IPS-NIHi7 (cell line): ENCODE measurements at regions not wholly inside any gene's neighbourhood (a gene's known extent, or its start where the extent isn't known, plus 50 kb on each side); places are given as distances from the start of the nearest gene placed in this dataset.
"Not testable (repeated sequence)": the region's sequence is repeated elsewhere in the genome, so short reads cannot be mapped to it uniquely, and the experiment has no call there.

ENCODE experiments used
- DNase-seq: peaks from one replicate; pipeline ENCODE4 v3.0.0; 2012; ENCODE audit warnings: mixed read lengths; ENCODE audit errors: extremely low spot score

- no peak for DNase-seq
These were observed 328.6 kb upstream of the SYNCRIP start for GRCh38 chr6:85971238-85971637.

GRCh38 chr6:85966828-85967227 is 324.1 kb upstream of the SYNCRIP start:
- DNase-seq: no peak

GRCh38 chr6:85961746-85962145 is 319.1 kb upstream of the SYNCRIP start:
- DNase-seq: no peak

GRCh38 chr6:85961125-85961524 is 318.4 kb upstream of the SYNCRIP start:
- no peak for DNase-seq

- no peak for DNase-seq
These were observed 305.8 kb upstream of the SYNCRIP start for GRCh38 chr6:85948481-85948880.

GRCh38 chr6:85945459-85946185 is 302.9 kb upstream of the SYNCRIP start:
- DNase-seq: no peak

- DNase-seq: no peak
These were observed 302.1 kb upstream of the SYNCRIP start for GRCh38 chr6:85944776-85945175.

- no peak for DNase-seq
These were observed 300.2 kb upstream of the SYNCRIP start for GRCh38 chr6:85942844-85943243.

GRCh38 chr6:85936916-85937315 is 294.2 kb upstream of the SYNCRIP start:
- no peak for DNase-seq

GRCh38 chr6:85923013-85923430 is 280.3 kb upstream of the SYNCRIP start:
- peak; percentile 74 for DNase-seq

GRCh38 chr6:85920782-85921181 is 278.1 kb upstream of the SYNCRIP start:
- DNase-seq: no peak

GRCh38 chr6:85917522-85917921 is 274.8 kb upstream of the SYNCRIP start:
- no peak for DNase-seq

- no peak for DNase-seq
These were observed 270.3 kb upstream of the SYNCRIP start for GRCh38 chr6:85913001-85913400.

GRCh38 chr6:85912582-85912981 is 269.9 kb upstream of the SYNCRIP start:
- no peak for DNase-seq

GRCh38 chr6:85911067-85911466 is 268.4 kb upstream of the SYNCRIP start:
- DNase-seq: no peak

- DNase-seq: not testable (repeated sequence)
These were observed 265.4 kb upstream of the SYNCRIP start for GRCh38 chr6:85908120-85908519.

- DNase-seq: no peak
These were observed 249.7 kb upstream of the SYNCRIP start for GRCh38 chr6:85892346-85892745.

GRCh38 chr6:85887461-85887860 is 244.8 kb upstream of the SYNCRIP start:
- DNase-seq: no peak

GRCh38 chr6:85868685-85869084 is 226.0 kb upstream of the SYNCRIP start:
- no peak for DNase-seq

GRCh38 chr6:85867595-85867994 is 224.9 kb upstream of the SYNCRIP start:
- no peak for DNase-seq

- DNase-seq: no peak
These were observed 224.2 kb upstream of the SYNCRIP start for GRCh38 chr6:85866758-85867401.

GRCh38 chr6:85866370-85866730 is 223.7 kb upstream of the SYNCRIP start:
- DNase-seq: no peak
